Umbilical cord (tissue), 1 donor: ENCODE measurements at regions not wholly inside any gene's neighbourhood (a gene's known extent, or its start where the extent isn't known, plus 50 kb on each side); places are given as distances from the start of the nearest gene placed in this dataset.
A peak's percentile ranks its signal among the peaks of the same experiment; 100 is the strongest.

ENCODE experiments used
- DNase-seq: peaks from one replicate; pipeline ENCODE4 v3.0.0-alpha.2; 2015; ENCODE audit warnings: low spot score

- DNase-seq, result no peak
Observed at GRCh38 chr2:120587279-120587996, 148.2 kb upstream of the GLI2 start.

- no peak for DNase-seq
Observed at GRCh38 chr2:120587997-120588336, 147.7 kb upstream of the GLI2 start.

DNA sequence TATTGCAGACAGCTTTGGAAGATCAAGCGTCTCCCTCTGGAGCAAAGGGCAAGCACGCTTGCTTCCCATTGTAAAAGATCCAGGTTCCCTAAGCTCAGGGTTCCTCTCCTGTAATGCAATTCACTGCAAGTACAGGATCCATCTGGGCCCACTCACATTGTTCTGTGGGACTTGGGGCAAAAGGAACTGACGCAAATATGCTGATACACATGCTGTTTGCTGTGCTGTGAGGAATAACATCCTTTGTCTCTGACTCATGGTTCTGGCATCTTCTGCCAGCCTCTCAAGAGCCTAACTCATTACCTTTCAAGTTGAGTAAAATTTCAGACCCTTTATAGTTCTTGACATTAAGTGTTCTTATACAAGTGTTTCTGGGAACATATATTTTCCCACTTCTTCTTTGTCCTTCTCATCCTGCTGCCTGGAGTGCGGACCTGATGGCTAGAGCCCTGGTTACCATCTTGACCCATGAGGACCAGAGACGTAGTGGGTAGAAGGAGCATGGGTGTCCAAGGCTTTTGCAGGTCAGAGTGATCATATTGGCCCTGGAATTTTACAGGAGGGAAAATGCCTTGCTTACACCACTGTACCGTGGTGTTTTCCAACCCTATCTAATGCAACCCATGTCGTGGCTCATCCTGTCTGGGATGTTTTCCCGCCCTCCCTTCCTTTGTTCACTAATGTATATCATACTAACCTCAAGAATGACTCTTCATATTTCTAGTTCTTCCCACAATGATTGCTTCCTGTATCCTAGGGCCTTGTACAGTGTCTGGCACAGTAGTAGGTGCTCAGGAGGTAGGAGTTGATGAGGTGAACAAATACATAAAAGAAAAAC, 145.7 kb upstream of the GLI2 start:
- DNase-seq, result peak; percentile 27

GRCh38 chr2:120590841-120591240, 144.8 kb upstream of the GLI2 start:
- DNase-seq, result no peak

- DNase-seq, result no peak
Observed at GRCh38 chr2:120591572-120591971, 144.1 kb upstream of the GLI2 start.

- DNase-seq, result no peak
Observed at GRCh38 chr2:120592084-120592483, 143.6 kb upstream of the GLI2 start.

DNA sequence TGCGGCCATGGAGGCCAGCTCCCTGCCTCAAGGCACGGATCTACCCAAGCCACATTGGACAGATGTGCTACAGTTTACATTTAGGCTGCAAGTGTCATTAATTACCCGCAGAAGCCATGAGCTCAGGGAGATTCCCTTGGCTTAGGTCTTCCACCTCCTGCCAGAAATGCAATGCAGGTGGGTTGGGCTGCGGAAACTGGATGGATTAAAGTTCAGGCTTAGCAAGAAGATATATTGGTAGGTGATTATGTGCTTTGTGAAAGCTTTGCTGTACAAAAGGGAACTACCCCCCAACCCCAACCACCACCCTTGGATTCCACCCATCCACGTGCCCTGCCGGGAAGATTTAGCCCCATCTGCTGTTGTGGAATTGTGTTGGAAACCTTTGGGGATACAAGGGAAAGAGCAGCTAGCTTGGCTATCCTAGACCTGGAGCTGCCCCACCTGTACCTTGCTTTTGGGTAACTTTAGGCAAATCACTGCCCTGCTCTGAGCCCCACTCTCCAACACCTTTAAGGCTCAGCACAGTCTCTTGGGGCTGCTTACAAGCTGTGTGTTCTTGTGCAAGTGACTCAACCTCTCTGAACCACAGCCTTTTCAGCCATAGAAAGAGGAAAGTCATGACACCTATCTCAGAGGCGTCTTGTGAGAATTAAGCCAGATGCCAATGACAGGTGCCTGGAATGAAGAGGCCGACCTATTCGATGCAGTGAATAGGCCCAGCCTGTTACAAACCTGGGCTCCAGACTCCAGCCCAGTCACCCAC, 141.6 kb upstream of the GLI2 start:
- DNase-seq, result no peak

DNA sequence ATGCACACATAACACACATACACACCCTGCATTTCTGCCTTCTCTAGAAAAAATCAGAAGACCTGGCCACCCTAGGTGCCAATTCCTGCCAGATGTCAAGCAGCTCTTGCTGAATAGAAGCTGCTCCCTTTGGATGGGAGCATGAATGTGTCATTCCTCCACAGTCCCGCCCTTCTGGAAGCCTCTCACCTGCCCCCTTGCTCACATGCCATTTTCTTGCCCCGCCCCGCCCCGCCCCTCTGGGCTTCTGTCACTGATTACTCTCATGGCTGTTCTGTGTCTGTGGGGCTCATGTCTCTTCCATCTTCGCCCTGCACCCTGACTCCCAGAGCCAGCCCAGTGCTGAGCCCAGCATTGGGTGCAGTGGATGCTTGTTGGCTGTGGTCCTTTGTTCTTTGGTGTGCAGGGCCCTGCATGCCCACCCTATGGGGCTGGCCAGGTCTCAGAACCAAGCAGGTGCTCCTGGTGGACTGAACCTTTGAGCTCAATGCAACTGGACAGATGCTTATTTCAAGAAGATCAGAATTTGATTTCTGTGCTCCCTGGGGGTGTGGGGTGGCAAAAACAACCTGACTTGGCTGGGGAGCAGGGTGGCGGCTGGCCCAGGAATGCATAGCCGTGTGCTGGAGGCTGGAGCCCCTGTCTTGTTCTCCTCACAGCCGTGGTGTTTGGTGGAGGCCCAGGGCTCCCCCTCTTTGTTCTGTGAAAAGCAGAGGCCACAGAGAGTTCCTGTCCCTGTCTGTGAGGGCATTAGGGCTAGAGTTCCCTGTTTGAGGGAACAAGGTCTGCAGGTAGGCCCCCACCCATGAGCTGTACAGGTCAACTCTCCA, 140.6 kb upstream of the GLI2 start:
- DNase-seq, result no peak

DNA sequence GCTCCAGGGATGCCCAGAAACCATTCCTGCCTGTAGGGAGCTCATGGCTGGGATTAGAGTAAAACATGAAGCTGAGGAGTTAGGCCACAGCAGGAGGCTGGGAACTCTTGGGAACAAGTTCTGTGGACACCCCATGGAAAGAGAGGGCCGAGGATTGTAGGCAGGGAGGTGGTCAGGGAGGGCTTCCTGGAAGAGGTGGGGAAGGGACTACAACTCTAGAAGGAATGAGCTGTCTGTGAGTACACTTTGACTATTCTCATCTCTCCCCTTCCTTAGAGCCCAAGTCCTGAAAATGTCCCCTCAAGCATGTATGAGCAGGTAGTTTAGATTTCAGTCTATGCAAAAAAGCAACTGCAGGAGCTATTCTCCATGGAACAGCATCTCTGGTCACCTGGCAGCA, 139.9 kb upstream of the GLI2 start:
- no peak for DNase-seq

- DNase-seq, result no peak
Observed at GRCh38 chr2:120596191-120596811, 139.4 kb upstream of the GLI2 start.

GRCh38 chr2:120596990-120597594, 138.6 kb upstream of the GLI2 start:
- DNase-seq, result peak; percentile 27

DNA sequence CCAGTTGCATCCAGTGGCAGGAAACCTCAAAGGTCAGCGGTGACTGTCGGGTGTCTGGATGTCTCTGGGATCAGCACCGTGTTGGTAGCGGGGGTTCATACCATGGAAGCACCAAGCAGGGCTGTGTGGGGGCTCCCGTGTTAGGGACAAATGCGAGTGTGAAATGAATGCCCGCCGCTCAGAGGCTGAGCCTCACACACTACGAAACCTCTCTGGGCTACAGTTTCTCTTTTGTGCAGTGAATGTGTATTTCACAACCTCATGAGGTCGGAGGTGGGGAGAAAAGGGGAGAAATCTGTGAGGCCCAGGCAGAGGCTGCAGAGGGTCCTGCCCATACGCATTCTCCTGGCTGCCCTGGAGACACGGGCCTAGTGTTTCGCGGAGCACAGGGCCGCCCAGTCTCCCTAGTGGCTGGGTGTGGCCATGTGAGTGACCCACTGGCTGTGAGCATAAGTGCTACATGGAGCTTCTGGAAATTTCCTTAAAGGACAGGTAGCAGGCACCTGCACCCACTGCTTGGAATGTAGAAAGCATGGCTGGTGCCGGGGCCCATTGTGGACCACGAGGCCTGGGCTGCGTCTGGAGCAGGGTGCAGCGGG, 138.0 kb upstream of the GLI2 start:
- DNase-seq, result no peak

GRCh38 chr2:120598416-120598815, 137.3 kb upstream of the GLI2 start:
- DNase-seq, result no peak

- DNase-seq, result no peak
Observed at GRCh38 chr2:120599072-120599471, 136.6 kb upstream of the GLI2 start.

GRCh38 chr2:120599656-120600055, 136.0 kb upstream of the GLI2 start:
- DNase-seq, result no peak

GRCh38 chr2:120600335-120600734, 135.3 kb upstream of the GLI2 start:
- no peak for DNase-seq

DNA sequence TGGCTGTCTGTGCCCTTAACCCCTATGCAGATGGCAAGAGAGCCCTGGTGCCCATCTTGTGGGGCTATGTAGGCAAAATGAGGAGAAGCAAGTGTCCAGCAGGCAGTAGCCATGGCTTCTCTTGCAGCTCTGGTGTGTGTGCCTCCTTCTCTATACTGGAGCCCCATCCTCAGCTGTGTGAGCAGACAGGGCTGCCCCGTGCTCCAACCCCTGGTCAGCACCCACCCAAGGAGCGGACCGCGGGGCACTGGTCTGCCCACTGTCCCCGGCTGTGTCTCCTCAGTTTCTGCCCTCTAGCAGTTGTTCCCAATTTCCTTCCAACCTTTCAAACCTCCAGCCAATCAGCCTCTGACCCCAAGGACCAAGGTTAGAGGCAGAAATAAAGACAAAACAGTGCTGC, 134.9 kb upstream of the GLI2 start:
- DNase-seq, result no peak

GRCh38 chr2:120601566-120601965, 134.1 kb upstream of the GLI2 start:
- no peak for DNase-seq

GRCh38 chr2:120602251-120602650, 133.4 kb upstream of the GLI2 start:
- no peak for DNase-seq

GRCh38 chr2:120604767-120605166, 130.9 kb upstream of the GLI2 start:
- DNase-seq, result no peak
